GM19099 (cell line): ENCODE measurements at regions not wholly inside any gene's neighbourhood (a gene's known extent, or its start where the extent isn't known, plus 50 kb on each side); places are given as distances from the start of the nearest gene placed in this dataset.

Source experiments
- POLR2A ChIP-seq: IDR thresholded peaks from 3 replicates; pipeline ENCODE4 v1.6.1; 2011; ENCODE audit warnings: low read depth; ENCODE audit not compliant: insufficient read length; ENCODE audit errors: extremely low read depth

- no peak for TF ChIP-seq POLR2A
Measured at GRCh38 chr11:128279866-128280265, 307.5 kb downstream of the ETS1 start.

- no peak for TF ChIP-seq POLR2A
Measured at GRCh38 chr11:128273736-128274135, 313.6 kb downstream of the ETS1 start.

- no peak for TF ChIP-seq POLR2A
Measured at GRCh38 chr11:128271401-128271800, 316.0 kb downstream of the ETS1 start.

- no peak for TF ChIP-seq POLR2A
Measured at GRCh38 chr11:128269466-128269865, 317.9 kb downstream of the ETS1 start.

DNA sequence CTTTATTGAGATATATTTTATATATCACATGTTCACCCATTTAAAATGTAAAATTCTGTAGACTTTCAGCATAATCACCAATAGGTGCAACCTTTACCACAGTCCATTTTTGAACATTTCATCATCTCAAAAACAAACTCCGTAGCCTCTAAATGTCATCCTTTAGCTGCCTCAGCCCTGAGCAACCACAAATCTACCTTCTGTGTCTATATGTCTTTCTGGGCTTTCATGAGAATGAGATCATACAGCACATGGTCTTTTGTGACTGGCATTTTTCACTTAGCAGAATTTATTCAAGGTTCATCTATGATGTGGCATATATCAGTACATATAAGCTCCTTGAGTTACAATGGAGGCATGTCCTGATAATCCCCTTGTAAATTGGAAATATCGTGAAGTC, 320.5 kb downstream of the ETS1 start:
- TF ChIP-seq POLR2A = no peak

DNA sequence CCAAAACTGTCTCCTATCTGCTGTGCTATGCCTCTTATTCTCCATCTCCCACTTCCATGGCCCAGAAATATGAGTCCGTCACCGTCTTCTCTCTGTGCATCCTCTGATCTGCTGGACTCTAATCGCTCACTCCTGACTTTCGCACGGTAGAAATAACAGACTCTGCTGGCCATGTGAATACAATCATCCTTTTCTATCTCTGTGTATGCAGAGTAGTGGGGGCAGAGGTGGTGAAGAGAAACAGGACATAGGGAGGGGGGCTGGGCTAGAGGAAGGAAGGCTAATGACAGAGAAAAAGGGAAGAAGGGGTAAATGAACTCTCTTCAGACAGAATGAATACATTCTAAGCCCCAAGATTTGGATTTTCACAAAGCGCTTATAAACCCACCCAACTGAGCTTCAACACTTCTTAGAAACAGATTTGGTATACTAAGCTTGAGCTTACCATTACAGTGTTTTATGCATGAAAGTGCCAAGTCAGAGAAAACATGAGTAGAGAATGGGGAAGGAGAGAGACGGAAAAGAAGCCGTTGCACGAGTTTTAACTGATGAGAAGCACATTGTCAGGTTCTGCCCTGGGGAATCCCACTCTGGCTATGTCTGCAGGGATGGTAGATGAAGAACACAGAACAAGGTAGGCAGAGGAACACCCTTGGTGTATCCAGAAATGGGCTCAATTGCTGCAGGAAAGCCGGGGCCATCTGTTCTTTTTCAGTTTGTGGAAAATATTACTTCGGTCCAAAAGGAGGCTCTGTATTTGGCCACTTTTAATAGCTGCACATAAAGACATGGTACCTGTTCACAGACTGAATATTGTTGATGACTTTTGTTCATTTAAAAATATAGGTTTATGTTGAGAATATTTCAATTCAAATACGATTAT, 324.7 kb downstream of the ETS1 start:
- TF ChIP-seq POLR2A = no peak

- no peak for TF ChIP-seq POLR2A
Measured at GRCh38 chr11:128261011-128261421, 326.3 kb downstream of the ETS1 start.

DNA sequence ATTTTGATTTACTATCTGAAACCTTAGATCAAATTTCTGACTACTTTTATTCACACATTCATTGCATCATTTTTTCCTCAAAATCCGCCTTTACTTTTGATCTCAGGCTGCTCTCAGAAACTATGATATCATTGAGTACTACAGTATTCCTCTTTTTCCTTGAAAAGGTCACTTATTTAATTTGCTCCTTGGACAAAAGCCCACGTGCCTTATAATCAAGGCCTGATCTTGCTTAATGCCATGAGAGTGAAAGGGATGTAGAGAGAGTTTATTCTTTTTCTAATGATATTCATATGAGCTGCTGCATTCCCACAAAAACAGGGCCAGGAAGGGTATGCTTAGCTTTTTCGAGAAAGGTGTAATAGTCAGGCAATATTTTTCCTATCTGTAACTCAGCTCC, 327.0 kb downstream of the ETS1 start:
- no peak for TF ChIP-seq POLR2A

- no peak for TF ChIP-seq POLR2A
Measured at GRCh38 chr11:128259816-128260215, 327.5 kb downstream of the ETS1 start.

GRCh38 chr11:128254941-128255340, 332.4 kb downstream of the ETS1 start:
- no peak for TF ChIP-seq POLR2A

DNA sequence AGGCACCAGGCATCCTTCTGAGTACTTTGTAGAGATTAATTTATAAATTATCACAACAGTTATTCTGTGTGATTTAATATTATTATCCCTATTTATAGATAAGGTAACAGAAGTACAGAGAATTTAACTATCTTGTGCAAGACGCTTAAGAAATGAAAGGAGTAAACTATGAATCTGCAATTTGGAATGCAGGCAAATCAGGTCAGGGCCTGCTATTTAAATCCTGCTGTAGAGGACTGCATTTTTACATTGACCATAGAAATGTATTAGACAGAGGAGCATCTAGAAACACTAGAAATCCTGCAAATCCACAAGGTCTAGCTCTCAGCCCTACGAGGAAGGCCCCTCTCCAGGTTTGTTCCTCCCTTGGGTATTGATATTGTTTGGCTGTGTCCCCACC, 336.2 kb downstream of the ETS1 start:
- TF ChIP-seq POLR2A = no peak

GRCh38 chr11:128250482-128250881, 336.9 kb downstream of the ETS1 start:
- TF ChIP-seq POLR2A = no peak

DNA sequence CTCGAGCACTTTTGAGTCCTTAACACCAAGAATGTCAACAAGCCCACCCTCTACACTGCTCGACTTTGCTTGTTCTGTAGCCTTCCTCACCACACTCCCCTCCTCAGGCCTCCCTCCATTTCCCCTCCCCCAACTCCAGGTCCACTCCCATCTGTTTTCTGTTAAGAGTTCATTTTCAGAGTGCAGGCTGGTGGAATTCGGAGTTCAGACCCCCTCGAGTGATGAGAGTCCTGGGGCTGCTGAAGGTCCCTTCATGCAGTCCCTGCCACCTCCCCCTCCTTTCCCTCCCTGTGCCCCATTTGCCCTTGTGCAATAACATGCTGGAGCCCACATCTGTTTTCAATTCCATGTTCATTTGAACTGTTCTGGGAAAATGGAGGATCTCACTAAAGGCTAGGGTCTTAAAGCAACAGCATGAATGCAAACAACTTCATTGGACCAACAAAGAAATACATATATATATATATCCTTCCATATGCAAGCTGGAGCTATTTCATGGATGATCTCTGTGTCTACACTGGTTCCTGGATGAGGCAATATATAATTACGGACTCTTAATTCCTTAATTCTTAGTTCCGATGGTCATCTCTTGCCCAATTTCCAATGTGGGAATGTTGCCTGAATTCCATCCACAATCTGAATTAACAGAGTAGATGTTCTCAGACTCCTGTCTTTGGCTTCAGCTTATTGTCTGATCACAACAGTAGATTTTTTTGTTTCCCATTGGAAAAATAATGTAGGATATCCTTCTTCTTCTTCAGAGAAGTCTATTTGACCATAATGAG, 340.4 kb downstream of the ETS1 start:
- TF ChIP-seq POLR2A = no peak

- no peak for TF ChIP-seq POLR2A
Measured at GRCh38 chr11:128246364-128246801, 341.0 kb downstream of the ETS1 start.

DNA sequence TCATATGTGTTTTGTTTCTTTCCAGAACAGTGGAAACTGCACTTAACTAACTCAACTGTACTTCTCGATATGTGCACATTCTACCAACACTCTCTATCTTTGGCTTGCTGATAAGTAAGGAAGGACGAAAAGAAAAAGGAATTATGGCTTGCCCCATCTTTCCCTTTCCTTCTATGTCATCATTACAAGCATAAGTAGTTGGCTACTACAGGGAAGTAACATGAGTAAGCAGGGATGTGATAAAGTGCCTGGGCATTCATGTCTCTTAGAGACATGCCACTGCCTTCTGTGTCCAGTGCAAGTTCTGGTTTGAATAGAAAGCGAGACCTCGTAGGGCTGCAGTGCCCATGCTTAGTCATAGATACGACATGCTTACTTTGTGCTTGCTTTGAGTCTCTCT, 342.5 kb downstream of the ETS1 start:
- TF ChIP-seq POLR2A = no peak

DNA sequence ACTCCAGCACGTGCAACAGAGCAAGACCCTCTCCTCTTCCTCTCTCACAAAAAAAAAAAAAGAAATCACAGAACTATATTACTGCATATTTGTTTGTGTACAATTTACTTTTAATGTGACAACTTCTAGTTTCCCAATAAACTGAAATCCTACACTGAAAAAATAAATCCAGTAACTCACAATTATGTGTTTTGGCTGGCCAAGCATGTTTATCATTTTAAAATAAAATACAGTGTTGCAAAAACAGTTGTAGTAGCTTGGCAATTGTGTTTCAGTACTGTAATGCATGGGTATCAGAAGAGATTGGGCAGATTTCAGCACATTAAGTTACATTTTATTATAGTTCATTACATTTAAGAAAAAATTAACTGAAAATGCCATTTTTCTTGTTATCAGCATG, 344.9 kb downstream of the ETS1 start:
- no peak for TF ChIP-seq POLR2A

DNA sequence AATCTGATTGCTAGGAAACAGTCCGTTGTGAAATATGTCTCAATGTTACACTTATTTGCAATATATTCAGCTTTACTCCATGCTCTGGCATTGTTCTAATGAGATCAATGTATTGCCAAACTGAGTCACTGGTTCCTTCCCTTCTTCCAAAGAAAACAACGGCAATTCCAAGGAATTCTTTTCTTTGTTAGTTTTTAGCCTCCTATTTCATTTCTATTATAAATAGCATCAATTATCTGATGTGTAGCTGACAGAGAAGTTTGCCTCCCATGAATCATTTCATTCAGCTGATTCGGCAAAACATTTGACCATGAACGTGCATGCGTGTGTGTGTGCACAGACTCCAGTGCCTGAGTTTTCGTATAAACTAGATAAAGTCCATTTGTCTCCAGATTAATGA, 346.8 kb downstream of the ETS1 start:
- TF ChIP-seq POLR2A = no peak

DNA sequence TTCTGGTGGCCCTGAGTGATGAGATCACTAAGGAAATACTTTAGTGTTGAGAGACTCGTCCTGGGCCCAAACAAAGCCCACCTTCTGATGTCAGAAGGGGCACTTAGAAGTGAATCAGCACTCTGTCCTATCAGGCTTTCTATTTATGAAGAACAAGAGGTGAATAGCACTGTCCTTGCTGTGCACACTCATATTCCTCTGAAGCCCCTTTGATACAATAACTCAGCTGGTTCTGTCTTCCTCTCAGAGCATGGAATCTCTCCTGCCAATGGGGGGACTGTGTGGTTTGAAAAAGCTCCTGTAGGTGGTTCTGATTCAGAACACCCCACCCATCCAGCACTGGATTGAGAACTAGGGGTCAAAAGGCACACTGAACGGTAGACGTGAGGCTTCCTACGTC, 348.1 kb downstream of the ETS1 start:
- no peak for TF ChIP-seq POLR2A
